ENCODE measurements at regions not wholly inside any gene's neighbourhood (a gene's known extent, or its start where the extent isn't known, plus 50 kb on each side); places are given as distances from the start of the nearest gene placed in this dataset.
A peak's percentile ranks its signal among the peaks of the same experiment; 100 is the strongest.

DNA sequence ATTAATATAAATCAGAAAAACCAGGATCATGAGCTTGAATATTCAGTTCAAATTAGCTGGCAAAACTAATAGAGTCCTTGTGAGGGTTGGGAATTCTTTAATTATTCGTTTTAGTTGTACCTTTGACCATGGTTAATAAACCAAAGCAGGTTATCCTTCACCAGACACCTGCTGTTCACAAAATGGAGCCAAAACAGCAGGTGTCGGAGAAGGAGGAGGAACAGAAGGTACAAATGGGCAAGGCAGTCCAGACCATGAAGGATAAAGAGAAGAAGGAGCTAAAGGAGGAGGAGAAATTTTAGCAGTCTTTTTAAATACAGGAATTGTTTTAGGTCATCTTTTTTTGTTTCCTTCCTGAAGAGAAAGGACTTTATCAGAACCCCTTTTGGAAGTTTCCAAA is 106.1 kb downstream of the NHLRC3 start:
- H3K27ac Mint-ChIP-seq = peak overlapping the region; percentile 61
- H3K4me3 Mint-ChIP-seq = no peak overlapping the region
- no peaks in the 10 kb centered on the region for H3K36me3 Mint-ChIP-seq
- peaks cover 22% of the 10 kb centered on the region for H3K27me3 Mint-ChIP-seq
- no peaks in the 10 kb centered on the region for H3K9me3 Mint-ChIP-seq
- peaks cover 17% of the 10 kb centered on the region for H3K4me1 Mint-ChIP-seq

DNA sequence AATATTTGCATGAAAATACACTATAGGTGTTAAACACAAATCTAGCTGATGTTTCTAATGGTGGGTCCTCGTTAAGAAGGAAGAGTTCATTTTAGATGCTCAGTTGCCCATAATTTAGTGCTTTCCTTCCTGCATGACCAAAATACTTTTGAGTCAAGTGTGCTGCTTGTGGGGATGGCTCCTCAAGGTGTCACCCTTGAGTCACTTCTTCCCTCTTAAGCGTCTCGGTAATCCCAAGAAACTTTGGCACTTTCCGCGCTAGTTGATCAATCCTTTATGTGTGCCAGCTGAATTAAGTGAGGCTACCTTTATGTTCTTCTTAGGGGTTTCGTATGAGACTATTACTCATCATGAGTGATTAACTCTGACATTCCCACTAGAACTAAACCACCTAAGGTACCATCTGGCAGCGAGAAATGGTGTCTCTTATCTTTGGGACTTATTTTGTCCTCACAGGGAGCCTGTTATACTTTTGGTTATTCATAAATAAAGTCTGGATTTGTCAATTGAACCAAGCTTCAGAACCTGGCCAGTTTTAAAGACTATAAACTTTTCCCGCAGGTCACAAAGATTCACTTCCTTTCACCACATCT is 106.8 kb downstream of the NHLRC3 start:
- Mint-ChIP-seq H3K27ac (no peak overlapping the region), H3K27me3 (peaks cover 20% of the 10 kb centered on the region)

GRCh38 chr13:39148513-39148961 is 110.3 kb downstream of the NHLRC3 start:
- H3K4me3 Mint-ChIP-seq = no peak overlapping the region
- no peak overlapping the region for H3K27ac Mint-ChIP-seq
- H3K4me1 Mint-ChIP-seq = peaks cover 17% of the 10 kb centered on the region
- no peaks in the 10 kb centered on the region for H3K9me3 Mint-ChIP-seq
- no peaks in the 10 kb centered on the region for H3K36me3 Mint-ChIP-seq
- peaks cover 18% of the 10 kb centered on the region for H3K27me3 Mint-ChIP-seq

More for the DNA sequence above, 106.8 kb downstream of the NHLRC3 start:
- Mint-ChIP-seq H3K36me3 (no peaks in the 10 kb centered on the region), H3K4me3 (no peak overlapping the region), H3K9me3 (no peaks in the 10 kb centered on the region), H3K4me1 (peaks cover 17% of the 10 kb centered on the region)

DNA sequence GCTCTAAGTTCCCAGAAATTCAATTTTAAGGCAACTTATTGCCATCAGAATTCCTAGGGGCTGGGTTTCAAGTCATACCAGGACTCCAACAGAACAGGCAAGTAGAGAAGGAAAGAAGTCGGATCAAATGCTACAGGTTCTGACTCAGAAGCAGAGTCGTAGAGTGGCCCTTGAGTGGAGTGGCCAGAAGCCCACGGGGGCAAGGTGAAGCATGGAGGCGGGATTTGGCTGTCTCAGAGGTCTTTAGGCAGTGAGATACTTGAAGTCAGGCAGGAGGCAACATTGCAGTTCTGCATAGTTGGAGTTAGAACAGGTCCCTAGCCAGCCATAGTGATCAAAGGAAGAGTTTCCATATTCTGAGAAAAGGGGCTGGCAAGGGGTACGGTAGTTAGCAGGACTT is 111.6 kb downstream of the NHLRC3 start:
- Mint-ChIP-seq H3K4me1 (peaks cover 12% of the 10 kb centered on the region), H3K4me3 (no peak overlapping the region), H3K9me3 (no peaks in the 10 kb centered on the region), H3K27me3 (peaks cover 19% of the 10 kb centered on the region), H3K36me3 (no peaks in the 10 kb centered on the region), H3K27ac (no peak overlapping the region)

- no peaks in the 10 kb centered on the region for H3K36me3 Mint-ChIP-seq
- no peaks in the 10 kb centered on the region for H3K4me1 Mint-ChIP-seq
- H3K4me3 Mint-ChIP-seq = no peak overlapping the region
- H3K27ac Mint-ChIP-seq = no peak overlapping the region
- H3K9me3 Mint-ChIP-seq = no peaks in the 10 kb centered on the region
- H3K27me3 Mint-ChIP-seq = peaks cover 26% of the 10 kb centered on the region
Observed at GRCh38 chr13:39154041-39154440, 115.8 kb downstream of the NHLRC3 start.

- peaks cover 19% of the 10 kb centered on the region for H3K27me3 Mint-ChIP-seq
- peaks cover 6% of the 10 kb centered on the region for H3K4me1 Mint-ChIP-seq
Observed at GRCh38 chr13:39159393-39159792, 121.1 kb downstream of the NHLRC3 start.

GRCh38 chr13:39159846-39160370 is 121.7 kb downstream of the NHLRC3 start:
- Mint-ChIP-seq H3K9me3 (peaks cover 7% of the 10 kb centered on the region), H3K27ac (no peak overlapping the region), H3K4me3 (no peak overlapping the region), H3K27me3 (peaks cover 20% of the 10 kb centered on the region), H3K36me3 (no peaks in the 10 kb centered on the region), H3K4me1 (peaks cover 6% of the 10 kb centered on the region)

More at GRCh38 chr13:39159393-39159792, 121.1 kb downstream of the NHLRC3 start:
- H3K27ac Mint-ChIP-seq = no peak overlapping the region
- H3K36me3 Mint-ChIP-seq = no peaks in the 10 kb centered on the region
- no peak overlapping the region for H3K4me3 Mint-ChIP-seq
- peaks cover 7% of the 10 kb centered on the region for H3K9me3 Mint-ChIP-seq

- H3K36me3 Mint-ChIP-seq = no peaks in the 10 kb centered on the region
- no peak overlapping the region for H3K27ac Mint-ChIP-seq
- H3K4me3 Mint-ChIP-seq = no peak overlapping the region
- H3K27me3 Mint-ChIP-seq = peaks cover 5% of the 10 kb centered on the region
- H3K4me1 Mint-ChIP-seq = no peaks in the 10 kb centered on the region
- H3K9me3 Mint-ChIP-seq = peaks cover 4% of the 10 kb centered on the region
Observed at GRCh38 chr13:39167018-39167417, 128.8 kb downstream of the NHLRC3 start.

- no peaks in the 10 kb centered on the region for H3K36me3 Mint-ChIP-seq
Observed at GRCh38 chr13:39170711-39171110, 132.5 kb downstream of the NHLRC3 start.

GRCh38 chr13:39185326-39185725 is 147.1 kb downstream of the NHLRC3 start:
- H3K27me3 Mint-ChIP-seq = peaks cover 7% of the 10 kb centered on the region
- no peaks in the 10 kb centered on the region for H3K4me1 Mint-ChIP-seq
- H3K4me3 Mint-ChIP-seq = no peak overlapping the region
- no peaks in the 10 kb centered on the region for H3K36me3 Mint-ChIP-seq
- H3K27ac Mint-ChIP-seq = no peak overlapping the region
- no peaks in the 10 kb centered on the region for H3K9me3 Mint-ChIP-seq

More at GRCh38 chr13:39170711-39171110, 132.5 kb downstream of the NHLRC3 start:
- Mint-ChIP-seq H3K27me3 (no peaks in the 10 kb centered on the region), H3K27ac (no peak overlapping the region), H3K4me1 (no peaks in the 10 kb centered on the region), H3K4me3 (no peak overlapping the region), H3K9me3 (no peaks in the 10 kb centered on the region)

DNA sequence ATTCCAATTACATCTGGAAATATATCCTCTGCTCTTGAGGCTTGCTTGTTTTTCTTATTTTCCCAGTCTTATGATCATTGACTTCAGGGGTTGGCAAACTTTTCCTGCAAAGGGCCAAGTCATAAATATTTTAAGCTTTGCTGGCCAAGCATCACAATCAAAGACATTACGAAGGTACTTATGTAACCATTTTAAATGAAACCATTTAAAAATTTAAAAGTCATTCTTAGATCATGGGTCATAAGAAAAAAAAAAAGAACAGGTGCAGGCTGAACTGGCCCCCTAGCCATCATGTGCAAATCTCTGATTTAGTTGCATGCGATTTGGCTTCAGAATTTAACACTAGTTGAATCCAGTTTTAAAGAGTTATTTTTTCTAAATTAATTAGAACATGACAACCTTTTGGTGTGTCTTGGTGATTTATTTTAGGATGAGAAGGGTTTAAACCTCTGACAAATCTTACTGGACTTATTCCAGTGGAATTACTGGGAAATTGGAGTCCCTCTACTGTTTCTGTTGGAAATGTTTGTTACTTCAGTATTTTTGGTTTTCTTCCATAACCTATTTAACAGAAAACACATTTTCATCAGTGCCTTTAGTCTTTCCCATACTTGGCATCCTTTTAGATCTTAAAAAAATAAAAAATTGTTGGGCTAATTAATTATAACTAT is 148.1 kb downstream of the NHLRC3 start:
- no peaks in the 10 kb centered on the region for H3K9me3 Mint-ChIP-seq
- H3K4me3 Mint-ChIP-seq = no peak overlapping the region
- peaks cover 7% of the 10 kb centered on the region for H3K27me3 Mint-ChIP-seq
- H3K4me1 Mint-ChIP-seq = no peaks in the 10 kb centered on the region
- no peak overlapping the region for H3K27ac Mint-ChIP-seq
- H3K36me3 Mint-ChIP-seq = no peaks in the 10 kb centered on the region

- Mint-ChIP-seq H3K9me3 (no peaks in the 10 kb centered on the region), H3K4me3 (no peak overlapping the region), H3K27ac (no peak overlapping the region), H3K36me3 (no peaks in the 10 kb centered on the region), H3K4me1 (no peaks in the 10 kb centered on the region), H3K27me3 (peaks cover 11% of the 10 kb centered on the region)
Observed at GRCh38 chr13:39189778-39190177, 151.5 kb downstream of the NHLRC3 start.

- Mint-ChIP-seq H3K27ac (no peak overlapping the region), H3K4me3 (no peak overlapping the region), H3K27me3 (peaks cover 10% of the 10 kb centered on the region), H3K36me3 (no peaks in the 10 kb centered on the region), H3K4me1 (no peaks in the 10 kb centered on the region), H3K9me3 (no peaks in the 10 kb centered on the region)
Observed at GRCh38 chr13:39196965-39197646, 158.8 kb downstream of the NHLRC3 start.

GRCh38 chr13:39197647-39198007 is 159.4 kb downstream of the NHLRC3 start:
- peaks cover 10% of the 10 kb centered on the region for H3K27me3 Mint-ChIP-seq

GRCh38 chr13:39200249-39200910 is 162.1 kb downstream of the NHLRC3 start:
- no peaks in the 10 kb centered on the region for H3K36me3 Mint-ChIP-seq
- no peak overlapping the region for H3K4me3 Mint-ChIP-seq
- no peaks in the 10 kb centered on the region for H3K4me1 Mint-ChIP-seq
- H3K27me3 Mint-ChIP-seq = peaks cover 6% of the 10 kb centered on the region
- no peak overlapping the region for H3K27ac Mint-ChIP-seq
- no peaks in the 10 kb centered on the region for H3K9me3 Mint-ChIP-seq

More at GRCh38 chr13:39197647-39198007, 159.4 kb downstream of the NHLRC3 start:
- H3K9me3 Mint-ChIP-seq = no peaks in the 10 kb centered on the region
- no peak overlapping the region for H3K4me3 Mint-ChIP-seq
- no peaks in the 10 kb centered on the region for H3K36me3 Mint-ChIP-seq
- H3K27ac Mint-ChIP-seq = no peak overlapping the region
- H3K4me1 Mint-ChIP-seq = no peaks in the 10 kb centered on the region
